Psoas muscle (tissue), 7 donors: ENCODE measurements at regions not wholly inside any gene's neighbourhood (a gene's known extent, or its start where the extent isn't known, plus 50 kb on each side); places are given as distances from the start of the nearest gene placed in this dataset.
"Not testable (repeated sequence)": the region's sequence is repeated elsewhere in the genome, so short reads cannot be mapped to it uniquely, and the experiment has no call there.

Experiments used
- ATAC-seq, 4 donors: fragments of 200-7000 bp; cut with Tn5 transposase; one replicate each; pipeline ENCODE4 v1.9.1; 2020; ENCODE audit warnings: moderate library complexity in 3 of 4, mild to moderate bottlenecking in 2 of 4
- DNase-seq, 2 donors: peaks; one replicate each; pipeline ENCODE4 v3.0.0-alpha.2; 2020
- H3K27ac ChIP-seq: fragments of 200-600 bp; one replicate; pipeline ENCODE4 v1.8.0; 2022
- H3K27me3 ChIP-seq, 3 donors: fragments of 200-600 bp in 1 of 3; one replicate each; pipeline versions ENCODE4 v1.6.1 to v1.8.0; 2013 to 2022; ENCODE audit warnings: low read length in 2 of 3, mild to moderate bottlenecking in 2 of 3, moderate library complexity in 1 of 3; ENCODE audit not compliant: insufficient read depth in 3 of 3
- H3K36me3 ChIP-seq, 2 donors: fragments of 200-600 bp in 1 of 2; one replicate each; pipeline versions ENCODE4 v1.6.1 to v1.8.0; 2013 to 2022; ENCODE audit warnings: low read depth in 1 of 2, mild to moderate bottlenecking in 1 of 2, moderate library complexity in 1 of 2; ENCODE audit not compliant: insufficient read depth in 1 of 2
- H3K4me1 ChIP-seq: fragments of 200-600 bp; one replicate; pipeline ENCODE4 v1.8.0; 2022
- H3K4me3 ChIP-seq: fragments of 200-600 bp; one replicate; pipeline ENCODE4 v1.8.0; 2022; ENCODE audit warnings: mild to moderate bottlenecking
- H3K9me3 ChIP-seq: fragments of 200-600 bp; one replicate; pipeline ENCODE4 v1.8.0; 2022
- WGBS, 3 donors: extraction: QIAGEN DNeasy Blood & Tissue Kit; methylation state at CpG; one replicate each; pipeline versions ENCODE4 v1.1.6 to v1.1.7; 2013; 5-methylcytosine and 5-hydroxymethylcytosine counted together
- intact Hi-C, 2 donors: fragments of 100-400 bp; cut with DNase I; formaldehyde crosslinking; loops; one replicate each; pipeline versions ENCODE4 v1.11.0 to v1.14.2; 2022
- TF ChIP-seq, protein P1 (sequence below): fragments of 200-600 bp; IDR thresholded peaks from one replicate; pipeline ENCODE4 v1.8.0; 2022; ENCODE audit warnings: antibody characterized with exemption
- donor health status: healthy with polysubstance abuse.
- donor health status: DM: no; HTN: no; CAD: no; lungs with moderate emphysema.
- donor health status: Bipolar disorder and iron deficiency.
- donor health status: healthy.
- donor health status: DM: yes; HTN: yes; CAD: no.
- donor health status: DM: no; HTN: no; CAD: no.
- donor health status: DM: yes; HTN: yes; CAD: no.

GRCh38 chr3:89742546-89742945 is 635.1 kb downstream of the EPHA3 start:
- no peak overlapping the region for H3K4me3 ChIP-seq
- ATAC-seq (no peak), DNase-seq (no peak)
- H3K27ac ChIP-seq, result no peak overlapping the region
- H3K36me3 ChIP-seq, result no peaks in the 10 kb centered on the region
- no peaks in the 10 kb centered on the region for H3K27me3 ChIP-seq
- 75 to 83% (median 80%) methylated on average over 2 of the region's 2 CpGs for WGBS, 3 donors
- intact Hi-C loops, result no loop called here
- TF ChIP-seq, protein P1, sequence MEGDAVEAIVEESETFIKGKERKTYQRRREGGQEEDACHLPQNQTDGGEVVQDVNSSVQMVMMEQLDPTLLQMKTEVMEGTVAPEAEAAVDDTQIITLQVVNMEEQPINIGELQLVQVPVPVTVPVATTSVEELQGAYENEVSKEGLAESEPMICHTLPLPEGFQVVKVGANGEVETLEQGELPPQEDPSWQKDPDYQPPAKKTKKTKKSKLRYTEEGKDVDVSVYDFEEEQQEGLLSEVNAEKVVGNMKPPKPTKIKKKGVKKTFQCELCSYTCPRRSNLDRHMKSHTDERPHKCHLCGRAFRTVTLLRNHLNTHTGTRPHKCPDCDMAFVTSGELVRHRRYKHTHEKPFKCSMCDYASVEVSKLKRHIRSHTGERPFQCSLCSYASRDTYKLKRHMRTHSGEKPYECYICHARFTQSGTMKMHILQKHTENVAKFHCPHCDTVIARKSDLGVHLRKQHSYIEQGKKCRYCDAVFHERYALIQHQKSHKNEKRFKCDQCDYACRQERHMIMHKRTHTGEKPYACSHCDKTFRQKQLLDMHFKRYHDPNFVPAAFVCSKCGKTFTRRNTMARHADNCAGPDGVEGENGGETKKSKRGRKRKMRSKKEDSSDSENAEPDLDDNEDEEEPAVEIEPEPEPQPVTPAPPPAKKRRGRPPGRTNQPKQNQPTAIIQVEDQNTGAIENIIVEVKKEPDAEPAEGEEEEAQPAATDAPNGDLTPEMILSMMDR, result no peak
- no peaks in the 10 kb centered on the region for H3K4me1 ChIP-seq
- H3K9me3 ChIP-seq, result no peaks in the 10 kb centered on the region

DNA sequence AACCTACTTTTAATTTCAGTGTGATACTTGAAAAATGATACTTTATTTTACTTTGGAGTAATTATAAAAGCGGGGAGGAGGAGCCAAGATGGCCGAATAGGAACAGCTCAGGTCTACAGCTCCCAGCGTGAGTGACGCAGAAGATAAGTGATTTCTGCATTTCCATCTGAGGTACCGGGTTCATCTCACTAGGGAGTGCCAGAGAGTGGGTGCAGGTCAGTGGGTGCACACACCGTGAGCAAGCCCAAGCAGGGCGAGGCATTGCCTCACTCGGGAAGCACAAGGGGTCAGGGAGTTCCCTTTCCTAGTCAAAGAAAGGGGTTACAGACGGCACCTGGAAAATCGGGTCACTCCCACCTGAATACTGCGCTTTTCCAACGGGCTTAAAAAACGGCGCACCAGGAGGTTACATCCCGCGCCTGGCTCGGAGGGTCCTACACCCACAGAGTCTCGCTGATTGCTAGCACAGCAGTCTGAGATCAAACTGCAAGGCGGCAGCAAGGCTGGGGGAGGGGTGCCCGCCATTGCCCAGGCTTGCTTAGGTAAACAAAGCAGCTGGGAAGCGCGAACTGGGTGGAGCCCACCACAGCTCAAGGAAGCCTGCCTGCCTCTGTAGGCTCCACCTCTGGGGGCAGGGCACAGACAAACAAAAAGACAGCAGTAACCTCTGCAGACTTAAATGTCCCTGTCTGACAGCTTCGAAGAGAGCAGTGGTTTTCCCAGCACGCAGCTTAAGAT is 640.3 kb downstream of the EPHA3 start:
- intact Hi-C loops, H3K36me3 ChIP-seq, DNase-seq, H3K27me3 ChIP-seq, ATAC-seq, H3K4me1 ChIP-seq, H3K4me3 ChIP-seq, H3K27ac ChIP-seq, H3K9me3 ChIP-seq: not testable (repeated sequence)
- WGBS, 3 donors, result 91 to 93% (median 92%) methylated on average over 20 to 24 of the region's 24 CpGs

GRCh38 chr3:89762405-89762804 is 655.0 kb downstream of the EPHA3 start:
- WGBS, 3 donors, result 48 to 70% (median 63%) methylated on average over 1 of the region's 1 CpG
- DNase-seq (no peak), ATAC-seq (no peak)
- Histone ChIP-seq H3K4me3 (no peak overlapping the region), H3K36me3 (no peaks in the 10 kb centered on the region), H3K4me1 (no peaks in the 10 kb centered on the region), H3K27me3 (no peaks in the 10 kb centered on the region), H3K27ac (no peak overlapping the region), H3K9me3 (no peaks in the 10 kb centered on the region)
- TF ChIP-seq, protein P1, result no peak
- intact Hi-C loops, result no loop called here

GRCh38 chr3:89783341-89783927 is 676.0 kb downstream of the EPHA3 start:
- intact Hi-C loops, result no loop called here
- H3K36me3 ChIP-seq, result no peaks in the 10 kb centered on the region
- no peak overlapping the region for H3K4me3 ChIP-seq
- no peaks in the 10 kb centered on the region for H3K27me3 ChIP-seq
- TF ChIP-seq, protein P1, result no peak
- H3K4me1 ChIP-seq, result no peaks in the 10 kb centered on the region
- no peak overlapping the region for H3K27ac ChIP-seq
- 40 to 52% (median 41%) methylated on average over 4 of the region's 4 CpGs for WGBS, 3 donors
- ATAC-seq (no peak), DNase-seq (no peak)
- H3K9me3 ChIP-seq, result no peaks in the 10 kb centered on the region

DNA sequence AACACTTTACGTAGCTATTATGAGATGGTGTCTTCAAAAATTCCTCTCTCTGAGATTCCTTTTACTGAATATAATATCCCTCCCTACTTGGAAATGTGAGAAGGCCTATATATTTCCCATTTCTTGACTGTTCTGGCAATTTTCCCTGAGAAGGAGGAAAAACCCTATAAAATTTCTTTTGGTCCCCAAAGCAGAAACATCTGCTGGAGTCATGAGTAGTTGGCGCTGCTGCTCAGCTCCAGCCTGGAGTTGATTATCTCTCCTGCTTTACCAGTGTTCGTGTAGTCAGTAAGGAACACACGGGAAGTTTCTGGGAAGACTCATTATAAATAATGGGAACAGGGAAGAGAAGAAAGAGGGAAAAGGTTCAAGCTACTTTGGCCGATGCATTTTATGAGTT is 680.1 kb downstream of the EPHA3 start:
- DNase-seq, result no peak
- H3K9me3 ChIP-seq, result no peaks in the 10 kb centered on the region
- H3K4me1 ChIP-seq, result no peaks in the 10 kb centered on the region
- no peak overlapping the region for H3K27ac ChIP-seq
- H3K27me3 ChIP-seq, result no peaks in the 10 kb centered on the region
- TF ChIP-seq, protein P1, result no peak
- WGBS, 3 donors, result 41 to 42% (median 41%) methylated on average over 5 of the region's 5 CpGs
- H3K36me3 ChIP-seq, result no peaks in the 10 kb centered on the region
- H3K4me3 ChIP-seq, result no peak overlapping the region
- intact Hi-C loops, result no loop called here
- ATAC-seq, result no peak
